GM19023 (cell line): ENCODE measurements at regions not wholly inside any gene's neighbourhood (a gene's known extent, or its start where the extent isn't known, plus 50 kb on each side); places are given as distances from the start of the nearest gene placed in this dataset.

Experiments
- ATAC-seq: cut with Tn5 transposase; IDR thresholded peaks from one replicate; pipeline ENCODE4 v1.9.1; 2021; ENCODE audit warnings: mild to moderate bottlenecking, moderate library complexity; ENCODE audit not compliant: unreplicated experiment

GRCh38 chr3:144362126-144362525 lies 390.5 kb downstream of the DIPK2A start:
- no peak for ATAC-seq

DNA sequence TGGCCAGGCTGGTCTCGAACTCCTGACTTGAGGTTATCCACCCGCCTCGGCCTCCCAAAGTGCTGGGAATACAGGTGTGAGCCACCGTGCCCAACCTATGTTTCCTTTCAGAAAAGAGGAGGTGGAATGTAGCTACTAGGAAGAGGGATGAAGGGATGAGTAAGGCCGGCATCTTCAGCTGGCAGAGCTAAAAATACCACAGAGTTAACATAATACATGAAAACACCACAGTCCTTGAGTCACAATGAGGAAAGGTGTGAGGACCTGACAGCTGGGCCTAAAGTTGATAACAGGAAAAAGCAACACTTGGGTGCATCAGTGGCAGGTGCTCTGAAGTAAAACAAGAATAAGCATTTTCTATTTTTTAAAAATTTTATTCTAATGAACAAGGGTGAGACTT lies 392.2 kb downstream of the DIPK2A start:
- no peak for ATAC-seq

GRCh38 chr3:144364737-144365136 lies 393.1 kb downstream of the DIPK2A start:
- no peak for ATAC-seq

- ATAC-seq = no peak
These were observed 397.7 kb downstream of the DIPK2A start for GRCh38 chr3:144369129-144369879.

- no peak for ATAC-seq
These were observed 403.5 kb downstream of the DIPK2A start for GRCh38 chr3:144375088-144375487.

GRCh38 chr3:144380849-144381248 lies 409.2 kb downstream of the DIPK2A start:
- ATAC-seq = no peak

DNA sequence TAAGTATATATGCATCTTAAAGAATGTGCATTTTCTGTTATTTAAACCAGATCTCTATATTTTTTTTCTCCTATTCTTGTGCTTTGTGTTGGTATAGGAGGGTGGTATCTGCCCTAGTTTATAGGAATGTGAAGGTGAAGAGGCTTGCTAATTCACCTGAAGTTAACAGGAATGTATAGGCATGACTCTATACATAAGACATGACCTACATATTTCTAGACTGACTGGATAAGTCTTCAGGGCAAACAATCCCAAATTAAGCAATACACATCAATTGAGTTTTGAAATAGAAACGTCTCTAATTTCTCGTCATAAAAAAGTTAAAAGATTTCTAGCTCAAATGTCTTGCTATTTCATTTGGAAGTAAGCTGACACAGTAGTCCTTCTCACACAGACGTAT lies 410.0 kb downstream of the DIPK2A start:
- no peak for ATAC-seq

DNA sequence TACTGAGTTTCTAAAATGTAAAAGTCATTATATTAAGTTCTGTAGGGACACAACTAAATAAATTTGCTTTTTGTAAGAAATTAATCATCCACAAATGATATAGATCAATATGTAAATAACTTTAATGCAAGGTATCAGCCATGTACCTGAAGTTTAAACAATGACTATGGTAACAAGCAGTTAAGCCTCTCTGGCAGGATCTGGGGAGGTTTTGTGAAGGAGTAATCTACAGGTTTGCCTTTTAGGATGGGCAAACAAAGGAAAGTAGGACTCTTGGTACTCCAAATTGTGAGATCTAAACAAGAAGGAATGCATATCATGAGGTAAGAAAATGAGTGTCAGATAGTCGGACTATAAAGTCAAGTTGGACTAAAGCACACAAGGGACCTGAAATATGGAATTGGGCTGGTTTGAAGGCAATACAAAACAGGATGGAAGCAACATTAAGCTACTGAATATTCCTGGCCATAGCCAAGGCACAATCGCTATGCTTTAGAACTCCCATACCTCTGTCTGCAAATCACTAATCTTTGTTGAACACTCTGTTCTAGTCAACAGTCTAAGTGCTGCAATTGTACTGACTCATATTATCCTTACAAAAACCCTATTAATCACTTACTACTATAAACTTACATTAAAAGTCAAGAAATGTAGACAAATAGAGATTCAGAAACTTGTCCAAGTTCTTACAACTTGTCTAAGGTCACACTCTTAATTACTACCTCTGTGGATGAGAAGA lies 412.8 kb downstream of the DIPK2A start:
- ATAC-seq = no peak

DNA sequence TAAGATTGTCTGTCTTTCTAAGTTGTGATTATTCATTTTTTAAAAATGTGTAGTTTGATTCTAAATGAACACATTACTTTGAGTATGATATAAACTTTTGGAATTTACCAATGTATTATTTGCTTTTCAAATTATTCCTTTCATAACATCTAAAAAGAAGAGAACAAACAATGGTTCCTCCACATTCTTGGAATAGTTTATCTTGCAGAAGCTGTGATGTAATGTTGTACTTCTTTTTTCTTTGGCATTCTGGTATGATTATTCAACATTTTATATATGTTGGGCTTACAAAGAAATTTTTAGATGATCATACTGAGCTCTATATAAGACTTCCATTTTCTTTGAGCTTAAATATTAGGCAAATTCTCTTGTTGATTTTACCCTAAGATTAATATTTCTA lies 419.2 kb downstream of the DIPK2A start:
- no peak for ATAC-seq

DNA sequence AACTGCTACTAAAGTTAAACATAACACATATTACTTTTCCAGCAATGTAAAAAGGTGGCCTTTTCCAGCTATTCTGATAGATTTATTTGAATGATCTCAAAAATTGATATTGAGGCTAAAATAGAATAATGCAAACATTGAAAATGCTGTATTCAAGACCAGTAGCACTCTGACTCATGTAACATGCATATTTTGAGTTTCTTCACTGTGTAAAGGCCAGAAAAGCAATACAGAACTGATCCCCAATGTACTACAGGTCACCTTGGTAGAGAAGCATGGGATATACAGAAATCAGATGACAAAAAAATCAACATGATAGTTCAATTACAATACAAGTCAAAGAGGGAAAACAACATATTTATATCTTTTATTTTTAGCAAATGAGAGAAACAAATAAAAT lies 419.6 kb downstream of the DIPK2A start:
- no peak for ATAC-seq

DNA sequence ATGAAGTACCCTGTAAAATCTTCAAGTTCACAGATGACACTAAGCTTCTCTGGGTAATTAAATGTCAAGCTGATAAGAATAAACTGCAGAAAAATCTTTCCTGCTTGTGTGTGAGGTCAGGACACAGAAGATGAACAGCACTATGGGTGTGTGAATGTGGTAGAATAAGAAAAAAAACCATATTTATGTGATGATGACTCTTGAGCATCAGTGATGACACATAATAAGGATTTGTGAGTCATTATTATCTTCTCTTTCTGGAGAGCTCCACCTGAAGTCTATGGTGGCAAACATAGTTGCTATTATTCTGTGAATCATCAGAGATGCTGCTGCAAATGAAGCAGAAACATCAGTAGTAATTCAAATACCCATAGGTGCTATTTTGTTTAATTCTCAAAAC lies 422.4 kb downstream of the DIPK2A start:
- no peak for ATAC-seq

DNA sequence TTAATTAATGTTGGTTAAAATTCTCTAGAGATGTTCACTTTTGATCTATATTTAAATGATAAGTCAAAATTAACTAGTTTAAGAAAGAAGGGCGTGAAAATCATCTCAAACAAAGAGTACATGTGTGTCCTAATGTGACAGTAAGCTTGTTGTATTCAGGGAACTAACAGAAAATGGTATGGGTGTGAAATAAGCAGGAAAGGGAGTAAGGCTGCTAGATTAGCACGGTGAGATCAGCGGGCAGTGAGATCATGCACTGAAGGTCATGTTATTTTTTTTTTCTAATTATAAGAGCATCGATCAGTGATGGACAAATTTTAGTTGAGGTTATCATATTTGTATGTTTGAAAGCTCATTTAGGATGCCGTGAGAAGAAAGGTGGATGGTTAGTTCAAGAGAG lies 430.8 kb downstream of the DIPK2A start:
- ATAC-seq = no peak

- no peak for ATAC-seq
These were observed 431.4 kb downstream of the DIPK2A start for GRCh38 chr3:144403040-144403457.

DNA sequence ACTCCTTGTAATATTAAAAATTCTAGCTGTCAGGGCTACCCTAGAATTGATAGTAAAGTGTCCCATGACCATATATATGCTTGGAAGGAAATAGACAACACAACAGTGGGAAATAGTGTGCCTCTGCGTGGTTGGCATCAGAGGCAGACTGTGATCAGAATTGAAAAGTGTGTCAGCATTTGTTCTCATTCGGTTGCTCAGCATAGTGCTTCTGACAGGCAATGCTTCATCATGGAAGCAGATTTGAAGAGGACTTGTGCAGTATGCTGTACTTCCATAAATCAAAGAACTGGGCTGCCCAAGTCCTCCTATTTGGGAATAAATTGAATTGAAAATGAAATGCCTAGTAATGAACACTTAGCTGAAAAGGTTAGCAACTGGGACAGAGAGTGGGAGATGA lies 435.7 kb downstream of the DIPK2A start:
- no peak for ATAC-seq

GRCh38 chr3:144409319-144409718 lies 437.7 kb downstream of the DIPK2A start:
- ATAC-seq = no peak

DNA sequence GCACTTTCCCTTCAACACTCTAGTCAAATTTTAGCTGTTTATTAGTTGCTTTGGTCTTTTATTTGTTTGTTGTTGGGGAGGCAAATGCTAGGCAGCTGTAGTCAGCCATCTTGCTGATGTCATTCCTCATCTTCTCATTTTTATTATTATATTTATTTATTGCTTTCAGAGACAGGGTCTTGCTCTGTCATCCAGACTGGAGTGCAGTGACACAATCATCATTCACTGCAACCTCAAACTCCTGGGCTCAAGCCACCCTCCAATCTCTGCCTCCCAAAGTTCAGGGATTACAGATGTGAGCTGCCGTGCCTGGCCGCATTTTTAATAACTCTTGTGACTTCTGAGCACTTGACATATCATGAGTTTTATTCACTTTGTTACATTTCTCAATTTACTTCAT lies 441.4 kb downstream of the DIPK2A start:
- ATAC-seq = no peak

- ATAC-seq = no peak
These were observed 443.9 kb downstream of the DIPK2A start for GRCh38 chr3:144415492-144415891.

GRCh38 chr3:144424606-144425005 lies 453.0 kb downstream of the DIPK2A start:
- no peak for ATAC-seq

GRCh38 chr3:144426366-144426765 lies 454.7 kb downstream of the DIPK2A start:
- no peak for ATAC-seq

- ATAC-seq = no peak
These were observed 455.3 kb downstream of the DIPK2A start for GRCh38 chr3:144426967-144427366.

GRCh38 chr3:144429719-144430121 lies 458.1 kb downstream of the DIPK2A start:
- ATAC-seq = peak; percentile 77

- ATAC-seq = peak; percentile 46
These were observed 459.5 kb downstream of the DIPK2A start for GRCh38 chr3:144431134-144431533.
